ENCODE measurements at regions not wholly inside any gene's neighbourhood (a gene's known extent, or its start where the extent isn't known, plus 50 kb on each side); places are given as distances from the start of the nearest gene placed in this dataset.

- Histone ChIP-seq H3K4me3 (no peak overlapping the region), H3K27ac (no peak overlapping the region), H3K4me1 (replicated peaks in 1 of 2) (peaks cover 12 to 16% of the 10 kb centered on the region in 2 donors)
- in situ Hi-C loops (cut with MboI; ENCODE audit: low pct_unique_long_range_greater_than_20kb in 2 of 9, low sequenced_read_pairs in 9 of 9, unreplicated experiment in 9 of 9): loop anchor here in 1 of 9 experiments (25.0 kb wide), 1 partner anchor 217 kb away; no protein-coding TSS in a partner anchor
- ATAC-seq (replicated peaks in 6 of 8): peak in 4 of 8 experiments; percentile 20 to 90 (median 24)
These were observed 355.2 kb upstream of the AZI2 start for GRCh38 chr3:28703843-28704242.

DNA sequence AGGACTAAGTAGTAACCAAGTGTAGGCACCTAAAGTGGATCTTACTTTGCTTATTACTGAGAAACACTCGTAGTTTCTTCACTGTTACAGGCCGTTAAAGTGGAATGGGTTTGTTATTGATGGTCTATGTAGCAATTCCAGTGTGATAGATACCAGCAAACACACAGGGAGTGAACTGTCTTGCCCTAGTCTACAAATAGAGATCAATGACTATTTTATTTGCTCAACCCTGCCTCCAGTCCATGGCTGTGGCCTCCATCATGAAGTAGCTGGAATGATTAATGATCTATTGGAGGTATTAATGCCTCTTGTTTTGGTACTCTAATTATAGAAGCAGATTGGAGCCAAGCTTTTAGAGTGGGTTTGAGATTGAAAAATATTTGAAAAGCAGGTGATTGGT lies 362.7 kb upstream of the AZI2 start:
- WGBS, 10 experiments: 0 to 63% (median 34%) methylated on average over 1 to 2 of the region's 2 CpGs; no CpG with 5 or more reads in 4 of the 10 experiments
- Histone ChIP-seq H3K27ac (no peak overlapping the region), H3K4me1 (replicated peaks in 1 of 2) (peaks cover 0 to 8% of the 10 kb centered on the region in 2 donors), H3K4me3 (no peak overlapping the region)
- ATAC-seq (replicated peaks in 6 of 8): peak in 4 of 8 experiments; percentile 42 to 97 (median 81)
- in situ Hi-C loops (cut with MboI; ENCODE audit: low pct_unique_long_range_greater_than_20kb in 2 of 9, low sequenced_read_pairs in 9 of 9, unreplicated experiment in 9 of 9): loop anchor here in 1 of 9 experiments (25.0 kb wide), 1 partner anchor 224 kb away; no protein-coding TSS in a partner anchor

GRCh38 chr3:28716939-28717338 lies 368.3 kb upstream of the AZI2 start:
- ATAC-seq (replicated peaks in 6 of 8): peak in 1 of 8 experiments; percentile 19
- in situ Hi-C loops (cut with MboI; ENCODE audit: low pct_unique_long_range_greater_than_20kb in 2 of 9, low sequenced_read_pairs in 9 of 9, unreplicated experiment in 9 of 9): loop anchor here in 1 of 9 experiments (25.0 kb wide), 1 partner anchor 230 kb away; no protein-coding TSS in a partner anchor
- H3K4me1 ChIP-seq (replicated peaks in 1 of 2): peaks cover 0 to 7% of the 10 kb centered on the region in 2 donors
- no peak overlapping the region for H3K4me3 ChIP-seq
- whole genome bisulfite sequencing, 10 experiments: 0 to 100% (median 64%) methylated on average over 1 to 4 of the region's 4 CpGs; no CpG with 5 or more reads in 1 of the 10 experiments
- no peak overlapping the region for H3K27ac ChIP-seq

DNA sequence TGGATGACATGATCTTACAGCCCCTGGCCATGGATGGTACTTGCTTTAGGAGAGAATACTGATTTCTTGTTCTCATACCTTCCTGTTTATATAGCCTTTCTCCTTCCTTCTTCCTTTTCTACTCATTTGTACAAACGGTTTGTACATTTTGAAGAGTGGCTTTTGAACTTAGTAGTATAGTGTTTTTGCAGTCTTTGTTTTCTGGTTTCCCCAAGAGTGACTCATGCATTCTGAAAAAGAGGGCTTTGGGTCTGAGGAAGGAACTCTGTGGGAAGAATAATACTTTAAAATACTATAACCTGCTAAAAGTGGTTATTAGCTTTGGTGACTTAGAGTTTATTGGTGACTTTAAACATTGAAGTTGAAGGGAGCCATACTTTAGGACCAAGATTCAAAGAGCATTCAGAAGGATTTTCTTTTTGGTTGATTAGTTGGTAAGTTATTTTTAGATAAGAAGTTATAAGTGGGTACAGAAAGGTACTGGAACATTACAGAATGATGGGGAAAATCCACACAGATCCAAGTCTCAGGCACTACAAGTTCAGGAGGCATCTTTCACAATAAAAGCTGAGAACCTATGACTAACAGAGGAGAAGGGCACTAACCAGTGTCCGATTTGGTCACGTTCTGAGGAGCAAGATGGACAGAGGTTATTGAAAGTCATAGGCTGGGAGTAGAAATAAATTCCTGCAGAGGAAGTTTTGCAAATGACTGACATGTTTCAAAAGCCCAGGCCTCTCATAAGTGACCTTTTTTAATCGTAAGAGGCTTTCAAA lies 369.6 kb upstream of the AZI2 start:
- in situ Hi-C loops (cut with MboI; ENCODE audit: low pct_unique_long_range_greater_than_20kb in 2 of 9, low sequenced_read_pairs in 9 of 9, unreplicated experiment in 9 of 9): loop anchor here in 1 of 9 experiments (25.0 kb wide), 1 partner anchor 231 kb away; no protein-coding TSS in a partner anchor
- Histone ChIP-seq H3K4me3 (no peak overlapping the region), H3K27ac (no peak overlapping the region), H3K4me1 (replicated peaks in 1 of 2) (peaks cover 0 to 7% of the 10 kb centered on the region in 2 donors)
- no peak for ATAC-seq (replicated peaks in 6 of 8)
- 16 to 93% (median 44%) methylated on average over 1 to 4 of the region's 4 CpGs; no CpG with 5 or more reads in 2 of the 10 experiments for WGBS, 10 experiments

DNA sequence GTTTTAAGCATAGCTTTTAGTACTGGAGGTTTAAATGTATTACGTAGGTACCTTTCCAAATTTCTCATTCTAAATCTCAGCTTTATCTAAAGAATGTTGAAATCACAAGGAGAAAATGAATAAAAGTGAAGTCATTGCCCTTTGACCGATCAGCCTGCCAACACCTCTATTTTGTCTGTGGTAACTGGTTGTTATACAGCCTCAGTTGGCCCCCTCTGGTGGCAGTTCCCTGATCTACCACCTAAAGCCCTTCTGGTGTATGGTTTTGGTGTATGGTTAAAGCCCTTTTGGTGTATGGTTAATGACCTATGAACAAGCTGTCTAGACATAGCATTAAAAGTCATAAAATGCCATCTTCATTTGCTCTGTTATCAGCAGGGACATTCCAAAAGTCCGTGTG lies 378.2 kb upstream of the AZI2 start:
- 37 to 100% (median 57%) methylated on average over 1 to 3 of the region's 3 CpGs for WGBS, 10 experiments
- no peaks in the 10 kb centered on the region for H3K4me1 ChIP-seq (replicated peaks in 1 of 2)
- ATAC-seq (replicated peaks in 6 of 8): peak in 3 of 8 experiments; percentile 74 to 80 (median 76)
- H3K27ac ChIP-seq: no peak overlapping the region
- no peak overlapping the region for H3K4me3 ChIP-seq
- in situ Hi-C loops (cut with MboI; ENCODE audit: low pct_unique_long_range_greater_than_20kb in 2 of 9, low sequenced_read_pairs in 9 of 9, unreplicated experiment in 9 of 9): no loop called here

DNA sequence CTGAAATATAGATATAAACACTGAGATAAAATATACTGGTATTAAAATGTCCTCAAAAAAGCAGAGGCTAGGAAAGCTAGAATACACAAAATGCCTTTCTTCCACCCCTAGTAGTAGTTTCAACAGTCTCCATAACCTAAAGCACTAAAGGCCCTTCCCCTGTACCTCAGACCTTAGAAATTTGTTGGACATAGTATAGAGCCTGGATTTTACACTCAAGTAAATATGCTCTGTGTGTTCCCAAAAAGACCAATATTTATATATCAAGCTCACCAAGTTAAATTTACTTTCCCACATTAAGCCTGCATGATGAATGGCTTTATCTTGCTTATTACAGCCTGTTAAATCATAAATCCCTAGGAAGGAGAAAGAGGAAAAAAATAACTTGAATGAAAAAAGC lies 378.7 kb upstream of the AZI2 start:
- peak in 1 of 8 experiments; percentile 57 for ATAC-seq (replicated peaks in 6 of 8)
- in situ Hi-C loops (cut with MboI; ENCODE audit: low pct_unique_long_range_greater_than_20kb in 2 of 9, low sequenced_read_pairs in 9 of 9, unreplicated experiment in 9 of 9): no loop called here
- no peaks in the 10 kb centered on the region for H3K4me1 ChIP-seq (replicated peaks in 1 of 2)
- H3K4me3 ChIP-seq: no peak overlapping the region
- no peak overlapping the region for H3K27ac ChIP-seq

DNA sequence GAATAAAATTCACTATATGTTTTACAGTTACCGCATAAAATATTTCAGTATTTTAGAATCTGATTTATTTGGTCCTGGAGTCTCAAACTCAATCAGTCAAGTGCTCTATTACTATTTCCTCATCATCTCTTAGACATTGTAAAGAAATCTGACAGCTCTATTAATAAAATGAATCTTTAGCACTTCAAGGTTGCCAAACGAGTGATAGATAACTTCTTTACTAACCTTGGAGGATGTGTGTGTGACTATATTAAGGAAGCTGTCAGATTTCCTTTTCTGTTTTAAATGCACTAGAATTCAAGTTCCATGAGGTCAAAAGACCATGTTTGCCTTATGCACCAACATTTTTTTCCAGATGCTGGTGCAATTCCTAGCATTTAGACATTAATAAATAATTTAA lies 389.8 kb upstream of the AZI2 start:
- Histone ChIP-seq H3K4me3 (no peak overlapping the region), H3K4me1 (replicated peaks in 1 of 2) (peaks cover 0 to 3% of the 10 kb centered on the region in 2 donors), H3K27ac (no peak overlapping the region)
- WGBS, 10 experiments: 40 to 100% (median 88%) methylated on average over 1 to 2 of the region's 2 CpGs; no CpG with 5 or more reads in 1 of the 10 experiments
- no peak for ATAC-seq (replicated peaks in 6 of 8)
- in situ Hi-C loops (cut with MboI; ENCODE audit: low pct_unique_long_range_greater_than_20kb in 2 of 9, low sequenced_read_pairs in 9 of 9, unreplicated experiment in 9 of 9): no loop called here

DNA sequence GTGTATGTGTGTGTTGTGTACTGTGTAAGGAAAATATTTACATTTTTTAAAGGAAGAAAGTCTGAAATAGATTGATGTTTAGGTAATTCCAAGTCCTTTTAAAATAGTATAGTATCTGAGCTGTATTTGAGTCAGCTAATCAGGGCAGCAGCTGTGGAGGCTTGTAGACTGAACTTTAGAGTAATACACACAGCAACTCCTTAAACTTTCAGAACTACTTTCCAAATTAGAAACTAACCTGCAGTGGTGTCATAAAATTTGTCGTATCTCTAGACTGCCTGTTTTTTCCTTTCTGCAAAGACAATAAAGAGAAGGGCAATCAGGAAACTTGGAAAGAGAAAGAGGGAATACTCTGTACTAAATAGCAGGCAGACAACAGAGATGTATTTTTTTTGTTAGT lies 391.0 kb upstream of the AZI2 start:
- H3K27ac ChIP-seq: no peak overlapping the region
- H3K4me1 ChIP-seq (replicated peaks in 1 of 2): peaks cover 0 to 3% of the 10 kb centered on the region in 2 donors
- WGBS, 10 experiments: 11 to 67% (median 44%) methylated on average over 1 of the region's 1 CpG; no CpG with 5 or more reads in 3 of the 10 experiments
- in situ Hi-C loops (cut with MboI; ENCODE audit: low pct_unique_long_range_greater_than_20kb in 2 of 9, low sequenced_read_pairs in 9 of 9, unreplicated experiment in 9 of 9): no loop called here
- H3K4me3 ChIP-seq: no peak overlapping the region
- ATAC-seq (replicated peaks in 6 of 8): no peak

DNA sequence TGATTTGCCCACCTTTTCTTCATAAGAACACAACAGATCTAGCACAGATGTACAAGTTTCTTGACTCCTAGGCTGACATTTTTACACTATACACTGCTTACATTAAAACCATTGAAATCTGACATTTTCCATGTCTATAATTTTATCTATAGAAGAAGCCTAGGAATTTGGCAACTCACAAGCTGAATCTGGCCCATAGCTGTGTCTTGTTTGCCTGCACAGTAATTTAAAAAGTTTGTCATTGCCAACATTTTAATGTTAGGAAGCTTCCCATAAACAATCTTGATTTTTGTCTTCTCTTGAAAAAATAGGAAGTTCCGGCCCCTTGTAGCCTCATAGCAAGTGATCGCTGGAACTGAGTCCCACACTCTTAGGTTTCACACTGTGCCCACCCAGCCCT lies 394.6 kb upstream of the AZI2 start:
- Histone ChIP-seq H3K4me1 (replicated peaks in 1 of 2) (peaks cover 3% of the 10 kb centered on the region in 2 donors), H3K4me3 (no peak overlapping the region), H3K27ac (no peak overlapping the region)
- no peak for ATAC-seq (replicated peaks in 6 of 8)
- 73 to 100% (median 100%) methylated on average over 1 to 2 of the region's 2 CpGs; no CpG with 5 or more reads in 3 of the 10 experiments for WGBS, 10 experiments
- in situ Hi-C loops (cut with MboI; ENCODE audit: low pct_unique_long_range_greater_than_20kb in 2 of 9, low sequenced_read_pairs in 9 of 9, unreplicated experiment in 9 of 9): no loop called here

- Histone ChIP-seq H3K4me1 (replicated peaks in 1 of 2) (peaks cover 3% of the 10 kb centered on the region in 2 donors), H3K27ac (no peak overlapping the region), H3K4me3 (no peak overlapping the region)
- peak in 1 of 8 experiments; percentile 76 for ATAC-seq (replicated peaks in 6 of 8)
- WGBS, 10 experiments: 40 to 100% (median 88%) methylated on average over 1 to 4 of the region's 4 CpGs; no CpG with 5 or more reads in 2 of the 10 experiments
- in situ Hi-C loops (cut with MboI; ENCODE audit: low pct_unique_long_range_greater_than_20kb in 2 of 9, low sequenced_read_pairs in 9 of 9, unreplicated experiment in 9 of 9): no loop called here
These were observed 395.2 kb upstream of the AZI2 start for GRCh38 chr3:28743831-28744230.

GRCh38 chr3:28745436-28745835 lies 396.8 kb upstream of the AZI2 start:
- H3K4me3 ChIP-seq: no peak overlapping the region
- in situ Hi-C loops (cut with MboI; ENCODE audit: low pct_unique_long_range_greater_than_20kb in 2 of 9, low sequenced_read_pairs in 9 of 9, unreplicated experiment in 9 of 9): no loop called here
- no peak overlapping the region for H3K27ac ChIP-seq
- peaks cover 0 to 3% of the 10 kb centered on the region in 2 donors for H3K4me1 ChIP-seq (replicated peaks in 1 of 2)
- ATAC-seq (replicated peaks in 6 of 8): peak in 3 of 8 experiments; percentile 13 to 50 (median 40)
- WGBS, 10 experiments: 27 to 100% (median 85%) methylated on average over 1 to 4 of the region's 4 CpGs

- peak in 7 of 8 experiments; percentile 23 to 75 (median 47) for ATAC-seq (replicated peaks in 6 of 8)
These were observed 397.4 kb upstream of the AZI2 start for GRCh38 chr3:28745916-28746617.

GRCh38 chr3:28746990-28747389 lies 398.4 kb upstream of the AZI2 start:
- Histone ChIP-seq H3K27ac (no peak overlapping the region), H3K4me3 (no peak overlapping the region), H3K4me1 (replicated peaks in 1 of 2) (peaks cover 0 to 3% of the 10 kb centered on the region in 2 donors)
- no peak for ATAC-seq (replicated peaks in 6 of 8)
- in situ Hi-C loops (cut with MboI; ENCODE audit: low pct_unique_long_range_greater_than_20kb in 2 of 9, low sequenced_read_pairs in 9 of 9, unreplicated experiment in 9 of 9): no loop called here
- 60 to 100% (median 86%) methylated on average over 1 to 2 of the region's 2 CpGs; no CpG with 5 or more reads in 6 of the 10 experiments for WGBS, 10 experiments

More at GRCh38 chr3:28745916-28746617, 397.4 kb upstream of the AZI2 start:
- in situ Hi-C loops (cut with MboI; ENCODE audit: low pct_unique_long_range_greater_than_20kb in 2 of 9, low sequenced_read_pairs in 9 of 9, unreplicated experiment in 9 of 9): no loop called here
- H3K27ac ChIP-seq: no peak overlapping the region
- H3K4me1 ChIP-seq (replicated peaks in 1 of 2): peaks cover 0 to 3% of the 10 kb centered on the region in 2 donors
- no peak overlapping the region for H3K4me3 ChIP-seq
- WGBS, 10 experiments: 10 to 100% (median 60%) methylated on average over 1 to 6 of the region's 6 CpGs; no CpG with 5 or more reads in 1 of the 10 experiments

Measured in motor neuron (in vitro differentiated cells).